A673 (cell line): ENCODE measurements at regions not wholly inside any gene's neighbourhood (a gene's known extent, or its start where the extent isn't known, plus 50 kb on each side); places are given as distances from the start of the nearest gene placed in this dataset.
"Not testable (repeated sequence)": the region's sequence is repeated elsewhere in the genome, so short reads cannot be mapped to it uniquely, and the experiment has no call there.

Source experiments
- BruUV-seq: library from RNA; stranded (reverse); fragments of 400-500 nt; replicated peaks from 2 replicates; lab custom pipeline; 2021; lab: Mats Ljungman, UMichigan
- CTCF ChIA-PET: fragments of 300-600 bp; sonication (Branson Sonifier 250); formaldehyde crosslinking; loops from one replicate; lab custom pipeline; 2022; ENCODE audit warnings: antibody characterized with exemption; lab: Charles Lee
- POLR2A ChIA-PET: fragments of 300-600 bp; sonication (Branson Sonifier 250); formaldehyde crosslinking; loops from one replicate; lab custom pipeline; 2022; ENCODE audit warnings: antibody characterized with exemption; ENCODE audit not compliant: low non-redundant PET; lab: Charles Lee
- DNase-seq: peaks from one replicate; pipeline ENCODE4 v3.0.0-alpha.2; 2015; ENCODE audit warnings: low spot score
- H3K27ac ChIP-seq: fragments of 200-600 bp; sonication (generic); 2 replicates; pipeline ENCODE4 v1.5.1; 2016; ENCODE audit warnings: mixed run types, low read depth, mild to moderate bottlenecking, mixed read lengths, antibody characterized with exemption, low read length; ENCODE audit not compliant: poor library complexity, severe bottlenecking
- H3K27me3 ChIP-seq: fragments of 200-600 bp; sonication (generic); replicated peaks from 2 replicates; pipeline ENCODE4 v1.6.1; 2017; ENCODE audit warnings: mixed run types, low read depth, mild to moderate bottlenecking, mixed read lengths, antibody characterized with exemption, low read length; ENCODE audit not compliant: insufficient read depth, poor library complexity
- H3K36me3 ChIP-seq: fragments of 200-600 bp; sonication (generic); 2 replicates; pipeline ENCODE4 v1.6.1; 2016; ENCODE audit warnings: mixed run types, mild to moderate bottlenecking, mixed read lengths, antibody characterized with exemption, low read length; ENCODE audit not compliant: insufficient read depth, poor library complexity, severe bottlenecking
- H3K4me1 ChIP-seq: fragments of 200-600 bp; sonication (generic); 2 replicates; pipeline ENCODE4 v1.6.1; 2017; ENCODE audit warnings: mixed run types, mild to moderate bottlenecking, mixed read lengths, antibody characterized with exemption, low read length; ENCODE audit not compliant: insufficient read depth, poor library complexity, severe bottlenecking
- H3K4me3 ChIP-seq: fragments of 200-600 bp; sonication (generic); 2 replicates; pipeline ENCODE4 v1.5.1; 2016; ENCODE audit warnings: low read depth, mixed run types, mild to moderate bottlenecking, mixed read lengths, low read length; ENCODE audit not compliant: poor library complexity, severe bottlenecking
- H3K9me3 ChIP-seq: fragments of 200-600 bp; sonication (generic); 2 replicates; pipeline ENCODE4 v1.6.1; 2016; ENCODE audit warnings: mixed run types, low read depth, mild to moderate bottlenecking, mixed read lengths, antibody characterized with exemption, low read length; ENCODE audit not compliant: poor library complexity, severe bottlenecking
- CTCF ChIP-seq: fragments of 300-800, 200-600 bp; sonication (generic); conservative IDR thresholded peaks from 2 replicates; pipeline ENCODE4 v1.5.1; 2017; ENCODE audit warnings: low read depth, mild to moderate bottlenecking, antibody characterized with exemption, low read length, moderate library complexity, mixed read lengths
- EZH2 ChIP-seq: fragments of 200-600 bp; sonication (generic); IDR thresholded peaks from 2 replicates; pipeline ENCODE4 v1.6.1; 2017; ENCODE audit warnings: borderline replicate concordance, low read depth, mild to moderate bottlenecking, mixed read lengths, antibody characterized with exemption, low read length; ENCODE audit not compliant: poor library complexity, severe bottlenecking
- intact Hi-C: fragments of 100-400 bp; cut with micrococcal nuclease; formaldehyde crosslinking; loops from one replicate; pipeline ENCODE4 v1.10.0; 2022; ENCODE audit not compliant: unreplicated experiment

GRCh38 chr16:51834133-51834532 is 683.1 kb upstream of the SALL1 start:
- no peaks in the 10 kb centered on the region for H3K9me3 ChIP-seq
- TF ChIP-seq EZH2 (no peak), CTCF (no peak)
- H3K27me3 ChIP-seq: no peaks in the 10 kb centered on the region
- POLR2A ChIA-PET: interaction anchor here (0.7 kb wide), 1 partner anchor 1256 kb away, joined by 6 read pairs; no protein-coding TSS in a partner anchor
- DNase-seq: no peak
- CTCF ChIA-PET: no interaction called here
- intact Hi-C loops: no loop called here
- no TSS peak for BruUV-seq
- H3K4me1 ChIP-seq: no peaks in the 10 kb centered on the region
- H3K27ac ChIP-seq: no peak overlapping the region
- no peak overlapping the region for H3K4me3 ChIP-seq
- no peaks in the 10 kb centered on the region for H3K36me3 ChIP-seq

- DNase-seq: no peak
- H3K36me3 ChIP-seq: no peaks in the 10 kb centered on the region
- intact Hi-C loops: no loop called here
- no peaks in the 10 kb centered on the region for H3K9me3 ChIP-seq
- TF ChIP-seq EZH2 (no peak), CTCF (no peak)
- ChIA-PET CTCF (no interaction called here), POLR2A (no interaction called here)
- H3K4me1 ChIP-seq: no peaks in the 10 kb centered on the region
- no peak overlapping the region for H3K4me3 ChIP-seq
- no peak overlapping the region for H3K27ac ChIP-seq
- BruUV-seq: no TSS peak
- H3K27me3 ChIP-seq: no peaks in the 10 kb centered on the region
Observed at GRCh38 chr16:51831595-51832367, 680.7 kb upstream of the SALL1 start.

GRCh38 chr16:51831034-51831433 is 680.0 kb upstream of the SALL1 start:
- H3K4me3 ChIP-seq, H3K36me3 ChIP-seq, intact Hi-C loops, POLR2A ChIA-PET, CTCF ChIA-PET, DNase-seq, H3K27me3 ChIP-seq, BruUV-seq, H3K27ac ChIP-seq, H3K4me1 ChIP-seq, H3K9me3 ChIP-seq: not testable (repeated sequence)

GRCh38 chr16:51825779-51826178 is 674.7 kb upstream of the SALL1 start:
- no peaks in the 10 kb centered on the region for H3K36me3 ChIP-seq
- DNase-seq: no peak
- POLR2A ChIA-PET: no interaction called here
- no peaks in the 10 kb centered on the region for H3K27me3 ChIP-seq
- no peak for TF ChIP-seq CTCF
- TF ChIP-seq EZH2: no peak
- no peak overlapping the region for H3K27ac ChIP-seq
- intact Hi-C loops: no loop called here
- H3K4me3 ChIP-seq: no peak overlapping the region
- no peaks in the 10 kb centered on the region for H3K9me3 ChIP-seq
- no TSS peak for BruUV-seq
- CTCF ChIA-PET: no interaction called here
- H3K4me1 ChIP-seq: no peaks in the 10 kb centered on the region
